Prostate gland (tissue), 2 donors: ENCODE measurements at regions not wholly inside any gene's neighbourhood (a gene's known extent, or its start where the extent isn't known, plus 50 kb on each side); places are given as distances from the start of the nearest gene placed in this dataset.

Source experiments
- DNase-seq: peaks from one replicate; pipeline ENCODE4 v3.0.0-alpha.2; 2019; ENCODE audit warnings: low spot score
- H3K27ac ChIP-seq, 2 donors: fragments of 200-600 bp; sonication (generic); 2 replicates each; pipeline ENCODE4 v1.5.1; 2017 to 2019
- H3K27me3 ChIP-seq: fragments of 200-600 bp; sonication (generic); replicated peaks from 2 replicates; pipeline ENCODE4 v1.5.1; 2019; ENCODE audit not compliant: insufficient read depth
- H3K36me3 ChIP-seq, 2 donors: fragments of 200-600 bp; sonication (generic); 1 replicate in 1 of 2; 2 replicates in 1 of 2; pipeline versions ENCODE4 v1.5.1 to v1.8.1; 2017 to 2019
- H3K4me1 ChIP-seq: fragments of 200-600 bp; sonication (generic); replicated peaks from 2 replicates; pipeline ENCODE4 v1.5.1; 2019
- H3K4me3 ChIP-seq, 2 donors: fragments of 200-600 bp; sonication (generic); 2 replicates each; pipeline ENCODE4 v1.5.1; 2017 to 2019
- H3K9me3 ChIP-seq: fragments of 200-600 bp; sonication (generic); 2 replicates; pipeline ENCODE4 v1.5.1; 2017
- POLR2A ChIP-seq: fragments of 450-650 bp; IDR thresholded peaks from one replicate; pipeline ENCODE4 v1.6.1; 2016; ENCODE audit warnings: antibody characterized with exemption, mild to moderate bottlenecking
- POLR2AphosphoS5 ChIP-seq: sonication (generic); formaldehyde crosslinking; IDR thresholded peaks from one replicate; pipeline ENCODE4 v1.6.1; 2017; ENCODE audit warnings: antibody characterized with exemption
- WGBS: methylation state at CpG from one replicate; pipeline ENCODE4 v1.1.5; 2018; 5-methylcytosine and 5-hydroxymethylcytosine counted together
- intact Hi-C: fragments of 100-400 bp; cut with DNase I; formaldehyde crosslinking; loops from one replicate; pipeline ENCODE4 v1.14.2; 2022
- TF ChIP-seq, protein P1 (sequence below), 4 experiments: fragments of 200-600 bp in 2 of 4; fragments of 450-650 bp in 2 of 4; sonication (generic) in 2 of 4; IDR thresholded peaks; 1 replicate in 3 of 4; 2 replicates in 1 of 4; pipeline ENCODE4 v1.5.1; 2016 to 2019; ENCODE audit warnings: antibody characterized with exemption in 4 of 4, mild to moderate bottlenecking in 2 of 4, moderate library complexity in 2 of 4

- no peak for DNase-seq
- TF ChIP-seq POLR2A, result no peak
- TF ChIP-seq, protein P1, sequence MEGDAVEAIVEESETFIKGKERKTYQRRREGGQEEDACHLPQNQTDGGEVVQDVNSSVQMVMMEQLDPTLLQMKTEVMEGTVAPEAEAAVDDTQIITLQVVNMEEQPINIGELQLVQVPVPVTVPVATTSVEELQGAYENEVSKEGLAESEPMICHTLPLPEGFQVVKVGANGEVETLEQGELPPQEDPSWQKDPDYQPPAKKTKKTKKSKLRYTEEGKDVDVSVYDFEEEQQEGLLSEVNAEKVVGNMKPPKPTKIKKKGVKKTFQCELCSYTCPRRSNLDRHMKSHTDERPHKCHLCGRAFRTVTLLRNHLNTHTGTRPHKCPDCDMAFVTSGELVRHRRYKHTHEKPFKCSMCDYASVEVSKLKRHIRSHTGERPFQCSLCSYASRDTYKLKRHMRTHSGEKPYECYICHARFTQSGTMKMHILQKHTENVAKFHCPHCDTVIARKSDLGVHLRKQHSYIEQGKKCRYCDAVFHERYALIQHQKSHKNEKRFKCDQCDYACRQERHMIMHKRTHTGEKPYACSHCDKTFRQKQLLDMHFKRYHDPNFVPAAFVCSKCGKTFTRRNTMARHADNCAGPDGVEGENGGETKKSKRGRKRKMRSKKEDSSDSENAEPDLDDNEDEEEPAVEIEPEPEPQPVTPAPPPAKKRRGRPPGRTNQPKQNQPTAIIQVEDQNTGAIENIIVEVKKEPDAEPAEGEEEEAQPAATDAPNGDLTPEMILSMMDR (IDR thresholded peaks at IDR 0.05), result no peak
- TF ChIP-seq POLR2AphosphoS5, result no peak
Observed at GRCh38 chr10:78861529-78862327, 207.0 kb upstream of the ZMIZ1 start.

DNA sequence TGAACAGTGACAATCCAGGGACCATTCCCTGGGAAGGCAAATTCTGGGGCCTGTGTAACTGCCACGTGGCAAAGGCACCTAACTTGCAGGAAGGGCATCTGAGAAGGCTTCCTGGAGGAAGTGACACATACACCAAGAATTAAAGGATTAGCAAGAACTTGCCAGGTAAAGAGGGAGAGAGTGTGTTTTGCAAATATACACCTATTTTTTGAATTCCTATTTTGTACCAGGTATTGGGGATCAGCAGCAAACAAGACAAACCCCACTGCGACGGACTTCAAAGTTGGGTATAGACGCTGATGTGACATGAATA, 206.5 kb upstream of the ZMIZ1 start:
- Histone ChIP-seq H3K27me3 (no peaks in the 10 kb centered on the region), H3K9me3 (no peaks in the 10 kb centered on the region), H3K4me1 (no peaks in the 10 kb centered on the region), H3K4me3 (no peak overlapping the region), H3K27ac (no peak overlapping the region), H3K36me3 (no peaks in the 10 kb centered on the region)
- DNase-seq, result no peak
- TF ChIP-seq, protein P1 (IDR thresholded peaks at IDR 0.05), result no peak
- TF ChIP-seq POLR2A (no peak), POLR2AphosphoS5 (no peak)
- WGBS, result 91% methylated on average over 4 of the region's 4 CpGs
- intact Hi-C loops, result no loop called here

More at GRCh38 chr10:78861529-78862327, 207.0 kb upstream of the ZMIZ1 start:
- Histone ChIP-seq H3K9me3 (no peaks in the 10 kb centered on the region), H3K27me3 (no peaks in the 10 kb centered on the region), H3K27ac (no peak overlapping the region), H3K4me3 (no peak overlapping the region), H3K36me3 (no peaks in the 10 kb centered on the region), H3K4me1 (no peaks in the 10 kb centered on the region)
- WGBS, result 64% methylated on average over 5 of the region's 5 CpGs
- intact Hi-C loops, result no loop called here

DNA sequence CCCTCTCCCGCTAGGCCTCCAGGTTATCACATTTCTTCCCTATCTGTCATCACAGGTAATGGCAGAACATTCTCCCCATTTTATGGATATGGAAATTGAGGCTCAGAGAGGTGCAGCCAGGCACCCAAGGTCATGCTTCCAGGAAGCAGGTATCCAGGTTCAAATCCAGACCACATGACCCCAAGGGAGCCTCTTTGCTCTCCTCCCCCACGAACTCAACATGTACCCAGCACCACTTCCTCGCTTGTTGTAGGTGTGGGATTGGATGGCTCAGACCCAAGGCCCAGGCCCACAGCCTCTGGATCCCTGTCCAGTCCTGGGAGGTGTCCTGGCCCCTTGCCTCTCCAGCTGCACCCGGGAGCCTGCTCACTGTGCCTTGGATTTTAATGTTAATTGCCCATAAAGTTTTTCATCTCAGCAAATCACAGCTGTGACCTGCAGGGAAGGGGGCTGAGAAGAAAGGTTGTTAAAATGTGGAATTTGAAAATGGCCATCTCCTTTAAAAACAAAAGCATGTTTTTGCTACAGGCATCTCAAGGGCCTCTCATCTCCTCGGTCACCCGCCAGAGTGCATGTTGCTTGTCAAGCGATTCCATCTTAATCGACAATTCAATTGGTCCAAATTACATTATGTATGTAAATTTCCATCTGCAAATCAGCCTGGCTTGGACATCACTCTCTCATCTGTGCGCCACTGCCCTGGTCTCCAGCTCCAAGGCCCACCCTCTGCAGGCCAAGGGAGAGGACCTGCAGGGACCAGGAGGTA, 205.4 kb upstream of the ZMIZ1 start:
- no peak for TF ChIP-seq POLR2AphosphoS5
- TF ChIP-seq, protein P1 (IDR thresholded peaks at IDR 0.05), result no peak
- TF ChIP-seq POLR2A, result no peak
- intact Hi-C loops, result no loop called here
- H3K4me1 ChIP-seq, result no peaks in the 10 kb centered on the region
- no peak overlapping the region for H3K27ac ChIP-seq
- WGBS, result 83% methylated on average over 9 of the region's 9 CpGs
- no peaks in the 10 kb centered on the region for H3K9me3 ChIP-seq
- H3K4me3 ChIP-seq, result no peak overlapping the region
- H3K36me3 ChIP-seq, result no peaks in the 10 kb centered on the region
- H3K27me3 ChIP-seq, result no peaks in the 10 kb centered on the region
- no peak for DNase-seq

- TF ChIP-seq, protein P1 (IDR thresholded peaks at IDR 0.05), result no peak
- TF ChIP-seq POLR2A (no peak), POLR2AphosphoS5 (no peak)
- no peaks in the 10 kb centered on the region for H3K27me3 ChIP-seq
- DNase-seq, result no peak
- intact Hi-C loops, result no loop called here
- no peaks in the 10 kb centered on the region for H3K9me3 ChIP-seq
- no peaks in the 10 kb centered on the region for H3K4me1 ChIP-seq
- no peak overlapping the region for H3K27ac ChIP-seq
- H3K4me3 ChIP-seq, result no peak overlapping the region
- no peaks in the 10 kb centered on the region for H3K36me3 ChIP-seq
- WGBS, result 93% methylated on average over 1 of the region's 1 CpG
Observed at GRCh38 chr10:78863906-78864239, 204.9 kb upstream of the ZMIZ1 start.
